WTC11 (cell line): ENCODE measurements at regions not wholly inside any gene's neighbourhood (a gene's known extent, or its start where the extent isn't known, plus 50 kb on each side); places are given as distances from the start of the nearest gene placed in this dataset.
"Not testable (repeated sequence)": the region's sequence is repeated elsewhere in the genome, so short reads cannot be mapped to it uniquely, and the experiment has no call there.

Experiments used
- ATAC-seq: fragments of 200-7000 bp; cut with Tn5 transposase; 2 replicates; pipeline ENCODE4 v1.10.0; 2021; ENCODE audit warnings: mild to moderate bottlenecking, moderate library complexity
- CTCF ChIA-PET: fragments of 300-600 bp; sonication (Branson Sonifier 250); formaldehyde crosslinking; loops from one replicate; lab custom pipeline; 2021; ENCODE audit warnings: antibody characterized with exemption; lab: Charles Lee
- POLR2A ChIA-PET: fragments of 350-600 bp; sonication (Branson Sonifier 250); formaldehyde crosslinking; loops from one replicate; lab custom pipeline; 2021; ENCODE audit warnings: antibody characterized with exemption; lab: Charles Lee
- DNase-seq: peaks from one replicate; pipeline ENCODE4 v3.0.0; 2021; ENCODE audit warnings: low spot score
- H3K27ac Mint-ChIP-seq: 2 replicates; pipeline ENCODE4 v1.8.0; 2021; ENCODE audit warnings: mixed read lengths
- H3K27me3 Mint-ChIP-seq: 2 replicates; pipeline ENCODE4 v1.8.0; 2021; ENCODE audit warnings: low read depth, mild to moderate bottlenecking, moderate library complexity, mixed read lengths
- H3K36me3 Mint-ChIP-seq: 2 replicates; pipeline ENCODE4 v1.8.0; 2021; ENCODE audit warnings: mixed read lengths
- H3K4me1 Mint-ChIP-seq: 2 replicates; pipeline ENCODE4 v1.8.0; 2022; ENCODE audit warnings: mixed read lengths
- H3K4me3 Mint-ChIP-seq: 2 replicates; pipeline ENCODE4 v1.8.0; 2021; ENCODE audit warnings: mild to moderate bottlenecking, moderate library complexity, mixed read lengths
- H3K9me3 Mint-ChIP-seq: 2 replicates; pipeline ENCODE4 v1.8.0; 2021; ENCODE audit warnings: mixed read lengths
- AR ChIP-seq: fragments of 250-450 bp; sonication (Bioruptor Pico); IDR thresholded peaks from 2 replicates; pipeline ENCODE4 v1.9.0; 2021; ENCODE audit warnings: mild to moderate bottlenecking
- ATF3 ChIP-seq: sonication (generic); formaldehyde crosslinking; conservative IDR thresholded peaks from 2 replicates; pipeline ENCODE4 v1.8.1; 2022; ENCODE audit warnings: mild to moderate bottlenecking, missing genetic modification reagents
- CREB1 ChIP-seq: sonication (generic); formaldehyde crosslinking; IDR thresholded peaks from 2 replicates; pipeline ENCODE4 v1.8.0; 2023; ENCODE audit warnings: mild to moderate bottlenecking, missing genetic modification reagents
- E2F5 ChIP-seq: sonication (generic); formaldehyde crosslinking; IDR thresholded peaks from 2 replicates; pipeline ENCODE4 v1.8.1; 2022; ENCODE audit warnings: mild to moderate bottlenecking, moderate library complexity, missing genetic modification reagents
- ETV6 ChIP-seq: sonication (generic); formaldehyde crosslinking; IDR thresholded peaks from 2 replicates; pipeline ENCODE4 v1.8.1; 2022; ENCODE audit warnings: mild to moderate bottlenecking, missing genetic modification reagents
- FOXP4 ChIP-seq: sonication (generic); formaldehyde crosslinking; IDR thresholded peaks from 2 replicates; pipeline ENCODE4 v1.8.0; 2022; ENCODE audit warnings: mild to moderate bottlenecking, missing genetic modification reagents
- GTF2I ChIP-seq: fragments of 250-450 bp; sonication (Bioruptor Pico); conservative IDR thresholded peaks from 2 replicates; pipeline ENCODE4 v1.4.0; 2021; ENCODE audit warnings: mild to moderate bottlenecking
- IRF1 ChIP-seq: sonication (generic); formaldehyde crosslinking; IDR thresholded peaks from 2 replicates; pipeline ENCODE4 v1.8.0; 2023; ENCODE audit warnings: missing genetic modification reagents
- IRF2 ChIP-seq: sonication (generic); formaldehyde crosslinking; IDR thresholded peaks from 2 replicates; pipeline ENCODE4 v1.8.0; 2022; ENCODE audit warnings: low read depth, missing genetic modification reagents, borderline replicate concordance
- JAZF1 ChIP-seq: fragments of 250-450 bp; sonication (Bioruptor Pico); IDR thresholded peaks from 2 replicates; pipeline ENCODE4 v1.9.0; 2021; ENCODE audit warnings: moderate library complexity, mild to moderate bottlenecking, inconsistent platforms
- JUN ChIP-seq: sonication (generic); formaldehyde crosslinking; IDR thresholded peaks from 2 replicates; pipeline ENCODE4 v1.8.0; 2023; ENCODE audit warnings: mild to moderate bottlenecking, missing genetic modification reagents
- NR1H2 ChIP-seq: sonication (generic); formaldehyde crosslinking; IDR thresholded peaks from 2 replicates; pipeline ENCODE4 v1.9.0; 2021; ENCODE audit warnings: mild to moderate bottlenecking, moderate library complexity, missing genetic modification reagents
- NR3C1 ChIP-seq: sonication (generic); formaldehyde crosslinking; conservative IDR thresholded peaks from 2 replicates; pipeline ENCODE4 v1.8.1; 2023; ENCODE audit warnings: low read depth, mild to moderate bottlenecking, missing genetic modification reagents
- RORB ChIP-seq: fragments of 250-450 bp; sonication (Bioruptor Pico); IDR thresholded peaks from 2 replicates; pipeline ENCODE4 v1.9.0; 2021; ENCODE audit warnings: mild to moderate bottlenecking
- SOX15 ChIP-seq: fragments of 250-450 bp; sonication (Bioruptor Pico); IDR thresholded peaks from 2 replicates; pipeline ENCODE4 v1.9.0; 2021; ENCODE audit warnings: mild to moderate bottlenecking
- TCF7 ChIP-seq: sonication (generic); formaldehyde crosslinking; IDR thresholded peaks from 2 replicates; pipeline ENCODE4 v1.8.0; 2022; ENCODE audit warnings: mild to moderate bottlenecking, low read depth, missing genetic modification reagents, moderate library complexity
- TEAD4 ChIP-seq: sonication (generic); formaldehyde crosslinking; IDR thresholded peaks from 2 replicates; pipeline ENCODE4 v1.8.0; 2022; ENCODE audit warnings: mild to moderate bottlenecking, missing genetic modification reagents
- USF2 ChIP-seq: sonication (generic); formaldehyde crosslinking; IDR thresholded peaks from 2 replicates; pipeline ENCODE4 v1.8.1; 2023; ENCODE audit warnings: mild to moderate bottlenecking, missing genetic modification reagents, moderate library complexity
- ZNF416 ChIP-seq: fragments of 250-450 bp; sonication (Bioruptor Pico); IDR thresholded peaks from 2 replicates; pipeline ENCODE4 v1.9.0; 2021; ENCODE audit warnings: mild to moderate bottlenecking, inconsistent platforms

- Mint-ChIP-seq H3K27ac (no peak overlapping the region), H3K9me3 (peaks cover 7% of the 10 kb centered on the region), H3K27me3 (peaks cover 3% of the 10 kb centered on the region; the same call in 1 of the 2 replicates), H3K4me1 (0 out of 2 replicates have a peak, but pooled peaks cover 4% of the 10 kb centered on the region), H3K4me3 (no peak overlapping the region), H3K36me3 (no peaks in the 10 kb centered on the region)
- no peak for TF ChIP-seq GTF2I (CRISPR knock-in tag)
- no peak for TF ChIP-seq AR
- no peak for TF ChIP-seq NR1H2 (CRISPR knock-in tag)
- no peak for TF ChIP-seq IRF2 (CRISPR knock-in tag)
- no peak for TF ChIP-seq CREB1 (CRISPR knock-in tag)
- TF ChIP-seq USF2 (CRISPR knock-in tag) = no peak
- no peak for TF ChIP-seq SOX15 (CRISPR knock-in tag)
- no peak for TF ChIP-seq RORB (CRISPR knock-in tag)
- no peak for TF ChIP-seq IRF1
- no peak for TF ChIP-seq FOXP4 (CRISPR knock-in tag)
- CTCF ChIA-PET = interaction anchor here (1.3 to 1.5 kb wide), 2 partner anchors 10 to 38 kb away, joined by 3 to 4 read pairs; no protein-coding TSS in a partner anchor
- DNase-seq = no peak
- no peak for ATAC-seq
- POLR2A ChIA-PET = no interaction called here
These were observed 156.1 kb downstream of the IGLL1 start for GRCh38 chr22:23424031-23424430.

GRCh38 chr22:23422281-23422680 is 157.8 kb downstream of the IGLL1 start:
- H3K9me3 Mint-ChIP-seq, CTCF ChIA-PET, H3K36me3 Mint-ChIP-seq, H3K27me3 Mint-ChIP-seq, H3K4me3 Mint-ChIP-seq, POLR2A ChIA-PET, H3K4me1 Mint-ChIP-seq, H3K27ac Mint-ChIP-seq, DNase-seq, ATAC-seq: not testable (repeated sequence)

GRCh38 chr22:23421300-23421699 is 158.8 kb downstream of the IGLL1 start:
- ATAC-seq, H3K27ac Mint-ChIP-seq, H3K36me3 Mint-ChIP-seq, POLR2A ChIA-PET, H3K9me3 Mint-ChIP-seq, H3K27me3 Mint-ChIP-seq, CTCF ChIA-PET, DNase-seq, H3K4me3 Mint-ChIP-seq, H3K4me1 Mint-ChIP-seq: not testable (repeated sequence)

GRCh38 chr22:23419931-23420330 is 160.2 kb downstream of the IGLL1 start:
- ATAC-seq = no peak
- Mint-ChIP-seq H3K4me3 (no peak overlapping the region), H3K9me3 (no peaks in the 10 kb centered on the region), H3K27me3 (no peaks in the 10 kb centered on the region; the same call in 1 of the 2 replicates), H3K4me1 (peaks cover 9% of the 10 kb centered on the region; the same call in 1 of the 2 replicates), H3K36me3 (no peaks in the 10 kb centered on the region), H3K27ac (no peak overlapping the region)
- POLR2A ChIA-PET = no interaction called here
- CTCF ChIA-PET = no interaction called here
- DNase-seq = no peak
- no peak for TF ChIP-seq JUN (CRISPR knock-in tag)
- no peak for TF ChIP-seq TCF7
- TF ChIP-seq GTF2I (CRISPR knock-in tag) = no peak
- no peak for TF ChIP-seq ZNF416
- no peak for TF ChIP-seq CREB1 (CRISPR knock-in tag)
- no peak for TF ChIP-seq ATF3 (CRISPR knock-in tag)
- no peak for TF ChIP-seq JAZF1 (CRISPR knock-in tag)
- no peak for TF ChIP-seq AR
- TF ChIP-seq ETV6 (CRISPR knock-in tag) = no peak
- no peak for TF ChIP-seq NR3C1 (CRISPR knock-in tag)
- no peak for TF ChIP-seq TEAD4 (CRISPR knock-in tag)
- TF ChIP-seq E2F5 = no peak
